GM12891 (cell line): ENCODE measurements at regions not wholly inside any gene's neighbourhood (a gene's known extent, or its start where the extent isn't known, plus 50 kb on each side); places are given as distances from the start of the nearest gene placed in this dataset.

Experiments
- DNase-seq: peaks from one replicate; pipeline ENCODE4 v3.0.0; 2011; ENCODE audit warnings: low spot score; ENCODE audit not compliant: insufficient read length
- FAIRE-seq: peaks from 2 replicates; lab custom pipeline; 2011; peaks lifted over from hg19 to GRCh38; lab: Jason Lieb, UNC
- PAX5 ChIP-seq: IDR thresholded peaks from 2 replicates; pipeline ENCODE4 v1.6.1; 2011; ENCODE audit warnings: low read length, moderate library complexity, mild to moderate bottlenecking; ENCODE audit not compliant: insufficient read depth, severe bottlenecking
- POLR2A ChIP-seq: IDR thresholded peaks from 2 replicates; pipeline ENCODE4 v1.6.1; 2011; ENCODE audit warnings: low read depth, low read length, control low read depth
- POLR2AphosphoS5 ChIP-seq: IDR thresholded peaks from 2 replicates; pipeline ENCODE4 v1.6.1; 2011; ENCODE audit warnings: low read depth, low read length, control low read depth
- POU2F2 ChIP-seq: IDR thresholded peaks from 2 replicates; pipeline ENCODE4 v1.6.1; 2011; ENCODE audit warnings: low read depth, mild to moderate bottlenecking, control low read depth, low read length, moderate library complexity
- SPI1 ChIP-seq: IDR thresholded peaks from 2 replicates; pipeline ENCODE4 v1.6.1; 2011; ENCODE audit warnings: low read depth, low read length, control low read depth
- TAF1 ChIP-seq: IDR thresholded peaks from 2 replicates; pipeline ENCODE4 v1.6.1; 2011; ENCODE audit warnings: low read depth, low read length, control low read depth

- TF ChIP-seq POLR2A (no peak), TAF1 (no peak), SPI1 (no peak), PAX5 (no peak), POLR2AphosphoS5 (no peak), POU2F2 (no peak)
Observed at GRCh38 chr2:238574490-238575271, 148.0 kb downstream of the ASB1 start.

GRCh38 chr2:238576674-238577073, 149.9 kb downstream of the ASB1 start:
- no peak for TF ChIP-seq POU2F2
- no peak for TF ChIP-seq PAX5
- no peak for TF ChIP-seq POLR2AphosphoS5
- TF ChIP-seq SPI1 = no peak
- no peak for FAIRE-seq
- DNase-seq = no peak

More at GRCh38 chr2:238574490-238575271, 148.0 kb downstream of the ASB1 start:
- FAIRE-seq = no peak
- DNase-seq = no peak

GRCh38 chr2:238578256-238578655, 151.5 kb downstream of the ASB1 start:
- FAIRE-seq (no peak), DNase-seq (no peak)
- TF ChIP-seq TAF1 (no peak), PAX5 (no peak), POLR2A (no peak), POLR2AphosphoS5 (no peak), POU2F2 (no peak), SPI1 (no peak)

GRCh38 chr2:238580486-238580885, 153.8 kb downstream of the ASB1 start:
- no peak for FAIRE-seq
- no peak for TF ChIP-seq POLR2A
- no peak for TF ChIP-seq POU2F2
- no peak for TF ChIP-seq TAF1
- TF ChIP-seq SPI1 = no peak
- TF ChIP-seq PAX5 = no peak
- no peak for TF ChIP-seq POLR2AphosphoS5
- no peak for DNase-seq

- no peak for DNase-seq
- FAIRE-seq = no peak
- TF ChIP-seq POU2F2 = no peak
- no peak for TF ChIP-seq PAX5
- no peak for TF ChIP-seq POLR2A
- no peak for TF ChIP-seq POLR2AphosphoS5
- TF ChIP-seq TAF1 = no peak
- no peak for TF ChIP-seq SPI1
Observed at GRCh38 chr2:238581126-238581525, 154.4 kb downstream of the ASB1 start.

- no peak for FAIRE-seq
- DNase-seq = no peak
- TF ChIP-seq POU2F2 (no peak), TAF1 (no peak), PAX5 (no peak), SPI1 (no peak), POLR2A (no peak), POLR2AphosphoS5 (no peak)
Observed at GRCh38 chr2:238582159-238582558, 155.4 kb downstream of the ASB1 start.

GRCh38 chr2:238584617-238585016, 157.9 kb downstream of the ASB1 start:
- FAIRE-seq = no peak
- no peak for DNase-seq
- no peak for TF ChIP-seq POLR2AphosphoS5
- no peak for TF ChIP-seq POU2F2
- no peak for TF ChIP-seq POLR2A
- TF ChIP-seq PAX5 = no peak

- DNase-seq = no peak
- FAIRE-seq = no peak
- no peak for TF ChIP-seq POLR2AphosphoS5
- TF ChIP-seq POU2F2 = no peak
Observed at GRCh38 chr2:238585836-238586821, 159.4 kb downstream of the ASB1 start.
